HL-60 (cell line): ENCODE measurements at regions not wholly inside any gene's neighbourhood (a gene's known extent, or its start where the extent isn't known, plus 50 kb on each side); places are given as distances from the start of the nearest gene placed in this dataset.

Experiments
- CTCF ChIP-seq: IDR thresholded peaks from one replicate; pipeline ENCODE4 v1.5.1; 2011; ENCODE audit warnings: low read length, control low read depth, inconsistent platforms; ENCODE audit not compliant: insufficient read depth
- POLR2AphosphoS5 ChIP-seq: IDR thresholded peaks from 2 replicates; pipeline ENCODE4 v1.6.1; 2012; ENCODE audit warnings: low read depth

GRCh38 chr4:60805500-60806313, 394.4 kb upstream of the ADGRL3 start:
- peak; percentile 23 for TF ChIP-seq CTCF
- TF ChIP-seq POLR2AphosphoS5 = no peak
